ENCODE measurements at regions not wholly inside any gene's neighbourhood (a gene's known extent, or its start where the extent isn't known, plus 50 kb on each side); places are given as distances from the start of the nearest gene placed in this dataset.

- peaks cover 3 to 4% of the 10 kb centered on the region in 2 experiments for H3K4me1 Mint-ChIP-seq
- H4K8ac ChIP-seq (replicated peaks; ENCODE audit: insufficient read length, low read depth, low read length), result no peak overlapping the region
- WGBS (ENCODE audit: extremely low coverage, insufficient read length, low lambda C conversion rate), result no CpG with 5 or more reads among the region's 2 CpGs
- H4K91ac ChIP-seq (ENCODE audit: insufficient read length, low read depth, low read length), result no peak overlapping the region
- no peak overlapping the region for H2BK20ac ChIP-seq (ENCODE audit: low read depth, low read length, poor library complexity, severe bottlenecking)
- no peaks in the 10 kb centered on the region for H3K9me3 Mint-ChIP-seq
- no peak overlapping the region for H2BK120ac ChIP-seq (ENCODE audit: low read depth, low read length, poor library complexity, severe bottlenecking)
- no peak overlapping the region for H2AK5ac ChIP-seq (ENCODE audit: insufficient read length, low read length)
- no peak for TF ChIP-seq CTCF (conservative IDR thresholded peaks at IDR 0.05)
- no peaks in the 10 kb centered on the region for H4K20me1 ChIP-seq (ENCODE audit: control insufficient read depth, insufficient read depth, insufficient read length)
- H3K27me3 Mint-ChIP-seq (ENCODE audit: low read depth), result no peaks in the 10 kb centered on the region; the same call in 1 of the 2 replicates
- H3K79me2 ChIP-seq (ENCODE audit: insufficient read depth, low read length), result no peaks in the 10 kb centered on the region
- no peaks in the 10 kb centered on the region for H3K79me1 ChIP-seq (ENCODE audit: insufficient read depth, low read depth, low read length, poor library complexity, severe bottlenecking)
- H3K56ac ChIP-seq (ENCODE audit: insufficient read length, low read depth, low read length), result no peak overlapping the region
- no peak overlapping the region for H3K4me3 Mint-ChIP-seq
- H3K36me3 Mint-ChIP-seq (ENCODE audit: insufficient read depth in 1 of 3, low read depth in 3 of 3), result no peaks in the 10 kb centered on the region; a peak in 1 of 7 replicates
- H2BK5ac ChIP-seq (ENCODE audit: insufficient read length, low read length), result no peak overlapping the region
- no peak for DNase-seq
- H2BK15ac ChIP-seq (ENCODE audit: low read depth, low read length), result no peak overlapping the region
- H3K14ac ChIP-seq (ENCODE audit: insufficient read depth, low read length), result no peak overlapping the region
- H4K5ac ChIP-seq (ENCODE audit: insufficient read length, low read depth, low read length), result no peak overlapping the region
- H3K4ac ChIP-seq (ENCODE audit: low read depth, low read length), result no peak overlapping the region
- no peak overlapping the region for H2AFZ ChIP-seq (ENCODE audit: low read length)
- no peak overlapping the region for H3T11ph ChIP-seq (ENCODE audit: low read length)
- H3K27ac ChIP-seq (ENCODE audit: insufficient read length, low read depth, low read length), result no peak overlapping the region
- H3K4me1 ChIP-seq (ENCODE audit: insufficient read depth, low read length), result no peaks in the 10 kb centered on the region
- H3K23ac ChIP-seq (ENCODE audit: insufficient read length, low read depth, low read length), result no peak overlapping the region
- no peak overlapping the region for H3K18ac ChIP-seq (ENCODE audit: insufficient read length, low read depth, low read length)
- no peak overlapping the region for H3K27ac Mint-ChIP-seq
- no peaks in the 10 kb centered on the region for H3K9me3 ChIP-seq (ENCODE audit: control insufficient read depth, low read depth, low read length)
- no peak overlapping the region for H2BK12ac ChIP-seq (ENCODE audit: insufficient read length, low read depth, low read length)
- H3K23me2 ChIP-seq (ENCODE audit: insufficient read length, low read depth, low read length, poor library complexity, severe bottlenecking), result no peaks in the 10 kb centered on the region
- H3K4me2 ChIP-seq (ENCODE audit: insufficient read depth, insufficient read length, low read length), result no peak overlapping the region
- no peaks in the 10 kb centered on the region for H3K27me3 ChIP-seq (ENCODE audit: insufficient read depth, low read length)
- H3K9ac ChIP-seq (ENCODE audit: extremely low read depth, insufficient read length, low read length), result no peak overlapping the region
Observed at GRCh38 chr10:84805149-84805548, 476.8 kb downstream of the CCSER2 start.

All from H9 (cell line).